GM19328 (cell line): ENCODE measurements at regions not wholly inside any gene's neighbourhood (a gene's known extent, or its start where the extent isn't known, plus 50 kb on each side); places are given as distances from the start of the nearest gene placed in this dataset.
"Not testable (repeated sequence)": the region's sequence is repeated elsewhere in the genome, so short reads cannot be mapped to it uniquely, and the experiment has no call there.

ENCODE experiments used
- ATAC-seq: cut with Tn5 transposase; IDR thresholded peaks from one replicate; pipeline ENCODE4 v1.9.1; 2021; ENCODE audit warnings: mild to moderate bottlenecking, moderate library complexity; ENCODE audit not compliant: unreplicated experiment

DNA sequence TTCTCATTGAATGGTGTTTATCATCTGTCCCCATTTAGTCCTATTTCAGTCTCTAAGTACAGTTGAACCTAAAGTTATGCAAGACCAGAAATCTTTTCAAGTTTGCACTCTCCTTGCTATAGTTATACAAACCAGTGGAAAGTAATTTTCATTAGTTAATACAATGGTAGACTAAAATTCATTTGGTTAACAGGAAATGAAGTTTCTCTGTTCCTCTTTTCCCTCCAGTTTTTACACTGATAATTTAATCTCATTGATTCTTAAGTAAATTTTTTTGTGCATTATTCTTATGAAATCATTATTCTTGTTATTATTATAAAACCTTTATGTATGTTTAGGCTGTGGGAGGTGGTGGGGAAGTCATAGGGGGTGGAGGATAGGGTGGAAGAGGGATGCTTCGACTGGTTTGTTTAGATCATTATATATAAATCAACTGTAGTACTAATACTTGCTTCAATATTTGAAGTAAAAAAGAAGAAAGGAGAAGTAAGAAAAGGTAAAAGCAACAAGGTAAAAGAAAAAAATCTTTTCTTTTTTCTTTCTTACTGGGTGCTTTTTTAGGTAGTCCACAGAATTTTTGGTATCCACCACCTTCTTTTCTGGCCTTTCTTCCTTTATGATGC lies 104.1 kb downstream of the GPR85 start:
- peak; percentile 68 for ATAC-seq

DNA sequence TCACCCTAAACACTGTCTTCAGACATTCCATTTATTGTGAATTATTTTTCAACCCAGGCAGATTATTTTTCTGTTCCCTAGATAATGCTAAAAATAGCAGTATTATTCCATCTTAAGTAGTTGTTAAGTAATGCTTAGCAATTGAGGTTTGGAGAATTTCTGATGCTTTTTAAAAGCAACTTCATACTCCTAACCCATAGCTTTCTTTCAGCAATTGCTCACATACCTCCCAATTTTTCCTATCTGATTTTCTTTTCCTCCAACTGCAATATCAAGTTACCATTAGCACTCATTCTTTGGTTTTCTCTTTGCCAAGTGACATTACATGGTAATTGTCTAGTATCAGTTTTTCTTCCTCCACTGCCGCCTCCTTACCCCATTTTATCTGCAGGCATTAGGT lies 104.7 kb downstream of the GPR85 start:
- ATAC-seq = peak; percentile 17

GRCh38 chr7:112979055-112979454 lies 107.6 kb downstream of the GPR85 start:
- ATAC-seq = not testable (repeated sequence)

DNA sequence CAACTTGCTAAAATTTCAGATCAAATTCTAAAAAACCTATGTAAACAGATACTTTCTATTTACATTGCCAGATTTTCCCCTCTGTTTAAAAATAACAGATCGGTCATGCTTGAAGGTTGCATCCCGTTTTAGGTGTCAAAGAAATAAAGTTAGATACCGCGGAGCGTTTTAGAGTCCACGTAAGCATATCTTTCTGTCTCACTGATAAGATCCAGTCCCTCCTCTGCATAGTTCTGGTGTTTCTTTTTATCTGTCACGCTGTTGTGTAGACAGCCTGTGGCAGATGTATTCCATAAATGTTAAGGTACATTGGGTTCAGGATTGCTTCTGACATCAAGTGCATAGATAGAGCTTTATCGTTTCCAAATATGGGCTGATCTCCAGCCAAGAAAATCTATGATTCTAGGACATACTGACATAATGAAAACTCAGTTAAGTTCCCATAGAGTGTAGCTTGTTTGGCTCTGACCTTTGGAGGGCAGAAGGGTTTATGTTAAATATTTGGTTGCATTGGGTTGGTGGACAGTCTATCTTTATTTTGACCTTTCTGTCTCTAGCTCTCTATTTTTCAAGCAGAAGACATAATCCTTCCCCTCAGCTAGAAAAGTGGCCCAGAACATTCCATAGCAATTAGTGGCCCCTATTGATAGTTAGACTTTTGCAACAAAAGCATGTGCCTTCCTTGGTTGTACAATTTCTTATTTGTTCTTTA lies 109.2 kb downstream of the GPR85 start:
- ATAC-seq = not testable (repeated sequence)

DNA sequence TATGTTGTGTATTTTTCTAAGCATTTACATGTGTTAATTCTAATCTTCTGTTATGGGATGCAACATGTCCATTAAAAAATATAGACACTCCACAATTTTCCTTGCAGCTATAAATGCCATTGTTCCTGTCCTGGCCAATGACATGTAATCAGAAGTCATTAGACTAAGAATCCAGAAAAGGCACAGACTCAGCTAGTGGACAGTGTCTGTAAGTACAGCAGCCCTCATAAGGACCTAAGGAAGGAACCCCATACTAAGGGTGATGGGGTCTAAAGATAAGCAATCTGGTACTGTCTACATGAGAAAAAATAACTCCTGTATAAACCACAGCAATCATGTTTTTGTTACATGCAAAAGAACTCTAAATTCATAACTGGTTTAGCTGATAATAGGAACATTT lies 115.9 kb downstream of the GPR85 start:
- peak; percentile 52 for ATAC-seq

DNA sequence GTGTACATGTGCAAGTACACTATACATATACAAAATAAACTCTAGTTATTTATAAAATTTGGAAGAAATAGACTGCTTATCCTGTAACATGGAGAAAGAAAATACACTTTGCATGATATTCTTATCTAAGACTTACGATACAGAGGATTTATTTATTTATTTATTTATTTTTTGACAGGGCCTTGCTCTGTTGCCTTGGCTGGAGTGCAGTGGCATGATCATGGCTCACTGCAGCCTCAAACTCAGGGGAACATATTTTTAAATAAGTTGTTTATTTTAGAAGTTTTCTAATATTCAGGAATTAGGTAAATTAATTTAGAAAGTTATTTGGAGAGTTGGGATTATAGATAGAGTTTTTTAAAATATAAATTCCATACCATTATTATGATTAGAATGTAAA lies 116.7 kb downstream of the GPR85 start:
- no peak for ATAC-seq

GRCh38 chr7:112965506-112965905 lies 121.1 kb downstream of the GPR85 start:
- no peak for ATAC-seq

GRCh38 chr7:112963634-112964033 lies 123.0 kb downstream of the GPR85 start:
- no peak for ATAC-seq

- no peak for ATAC-seq
Observed at GRCh38 chr7:112962815-112963214, 123.8 kb downstream of the GPR85 start.

DNA sequence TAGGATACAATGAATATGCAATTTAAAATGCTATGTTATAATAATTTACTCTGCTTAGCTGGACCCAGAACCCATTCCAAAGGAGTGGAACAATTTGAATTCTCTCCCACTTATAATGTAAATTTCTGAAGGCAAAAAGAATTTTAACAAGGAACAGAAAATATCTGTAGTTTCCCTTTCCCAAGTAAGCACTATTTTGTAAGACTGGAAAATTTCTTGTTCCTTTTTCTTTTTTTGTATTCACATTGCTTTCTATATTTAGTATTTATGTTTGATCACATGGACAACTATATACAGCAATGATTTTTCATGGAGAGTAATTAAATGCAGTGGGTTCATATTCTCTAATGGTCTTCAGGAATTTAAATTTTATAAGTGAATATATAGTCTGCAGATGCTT lies 127.4 kb downstream of the GPR85 start:
- ATAC-seq = no peak

DNA sequence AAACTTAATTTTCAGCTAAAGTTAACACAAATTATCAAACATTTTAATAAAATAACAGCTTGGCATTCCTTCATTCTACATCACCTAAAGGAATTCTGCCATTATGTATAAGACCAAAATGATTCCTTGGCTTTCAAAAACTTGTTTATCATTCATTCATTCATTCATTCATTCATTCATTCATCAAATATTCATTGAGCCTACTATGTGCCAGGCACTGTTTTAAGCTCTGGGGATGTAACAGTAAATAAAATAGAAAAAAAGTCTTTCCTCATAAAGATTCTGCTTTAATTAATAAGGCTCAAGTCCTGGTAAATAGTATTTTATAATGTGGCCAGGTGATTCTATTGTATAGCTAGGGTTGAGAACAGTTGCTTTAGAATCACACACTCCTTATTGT lies 127.9 kb downstream of the GPR85 start:
- no peak for ATAC-seq

DNA sequence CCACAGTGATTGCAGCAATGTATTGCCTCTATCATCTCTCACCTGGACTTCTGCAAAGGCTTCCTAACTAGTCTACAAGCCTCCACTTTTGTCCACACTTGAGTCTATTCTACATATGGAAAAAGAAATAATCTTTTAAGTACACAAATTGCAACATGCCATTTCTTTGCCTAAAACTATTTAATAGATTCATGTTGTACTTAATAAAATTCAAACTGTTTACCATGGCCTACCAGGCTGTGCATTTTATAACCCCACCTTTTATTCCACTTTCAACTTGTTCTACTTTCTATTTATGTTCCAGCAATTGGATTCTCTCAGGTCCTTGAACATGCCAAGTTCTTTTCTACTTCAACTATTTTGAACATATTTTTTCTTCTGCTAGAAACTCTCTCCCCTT lies 128.7 kb downstream of the GPR85 start:
- ATAC-seq = no peak

DNA sequence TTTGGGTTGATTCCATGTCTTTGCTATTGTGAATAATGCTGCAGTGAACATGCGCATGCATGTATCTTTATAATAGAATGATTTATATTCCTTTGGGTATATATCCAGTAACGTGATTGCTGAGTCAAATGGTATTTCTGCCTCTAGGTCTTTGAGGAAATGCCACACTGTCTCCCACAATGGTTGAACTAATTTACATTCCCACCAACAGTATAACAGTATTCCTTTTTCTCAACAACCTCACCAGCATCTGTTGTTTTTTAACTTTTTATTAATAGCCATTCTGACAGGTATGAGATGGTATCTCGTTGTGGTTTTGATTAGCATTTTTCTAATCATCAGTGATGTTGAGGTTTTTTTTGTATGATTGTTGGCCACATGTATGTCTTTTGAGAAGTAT lies 133.6 kb downstream of the GPR85 start:
- not testable (repeated sequence) for ATAC-seq

GRCh38 chr7:112951070-112951469 lies 135.6 kb downstream of the GPR85 start:
- no peak for ATAC-seq

DNA sequence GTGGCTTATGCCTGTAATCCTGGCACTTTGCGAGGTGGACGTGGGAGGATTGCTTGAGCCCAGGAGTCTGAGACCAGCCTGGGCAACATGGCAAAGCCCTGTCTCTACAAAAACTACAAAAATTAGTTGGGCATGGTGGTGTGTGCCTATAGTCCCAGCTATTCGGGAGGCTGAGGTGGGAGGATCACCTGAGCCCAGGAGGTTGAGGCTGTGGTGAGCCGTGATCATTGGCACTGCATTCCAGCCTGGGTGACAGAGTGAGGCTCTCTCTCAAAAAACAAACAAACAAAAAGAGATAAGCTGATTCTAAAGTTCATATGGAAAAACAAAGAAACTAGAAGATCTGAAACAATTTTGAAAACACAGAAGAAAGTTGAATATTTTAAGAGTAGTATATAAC lies 136.9 kb downstream of the GPR85 start:
- not testable (repeated sequence) for ATAC-seq

- no peak for ATAC-seq
Observed at GRCh38 chr7:112946350-112946749, 140.3 kb downstream of the GPR85 start.

DNA sequence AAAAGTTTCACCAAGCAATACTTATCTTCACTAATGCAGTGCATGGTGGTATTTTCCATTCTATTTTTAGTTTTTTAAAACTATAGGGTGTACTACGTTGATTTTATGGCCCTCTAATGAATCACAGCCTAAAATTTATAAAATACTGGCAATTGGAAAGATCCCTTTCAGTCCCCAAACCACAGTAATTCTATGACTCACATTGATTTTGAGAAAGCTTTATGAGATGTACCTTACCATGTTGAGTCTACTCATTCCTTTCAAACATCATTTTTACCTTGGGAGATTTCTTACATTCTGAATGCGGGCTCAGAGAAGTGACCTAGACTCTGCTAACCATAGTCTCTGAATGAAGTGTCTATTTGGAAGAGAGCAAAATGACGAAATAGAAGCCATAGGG lies 141.6 kb downstream of the GPR85 start:
- no peak for ATAC-seq

- no peak for ATAC-seq
Observed at GRCh38 chr7:112942981-112943380, 143.6 kb downstream of the GPR85 start.

DNA sequence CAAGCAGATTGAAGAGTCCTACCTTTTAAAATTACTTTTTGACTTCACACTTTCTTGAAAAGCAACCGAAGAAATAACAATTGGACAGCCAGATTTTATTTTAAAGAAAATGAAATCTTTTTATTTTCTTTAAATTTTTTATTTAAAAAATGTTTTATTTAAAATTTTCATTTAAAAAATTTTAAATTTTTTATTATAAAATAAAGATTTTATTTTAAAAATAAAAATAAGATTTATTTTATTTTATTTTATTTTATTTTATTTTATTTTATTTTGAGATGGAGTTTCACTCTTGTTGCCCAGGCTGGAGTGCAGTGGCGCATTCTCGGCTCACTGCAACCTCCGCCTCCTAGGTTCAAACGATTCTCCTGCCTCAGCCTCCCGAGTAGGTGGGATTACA lies 144.5 kb downstream of the GPR85 start:
- not testable (repeated sequence) for ATAC-seq

DNA sequence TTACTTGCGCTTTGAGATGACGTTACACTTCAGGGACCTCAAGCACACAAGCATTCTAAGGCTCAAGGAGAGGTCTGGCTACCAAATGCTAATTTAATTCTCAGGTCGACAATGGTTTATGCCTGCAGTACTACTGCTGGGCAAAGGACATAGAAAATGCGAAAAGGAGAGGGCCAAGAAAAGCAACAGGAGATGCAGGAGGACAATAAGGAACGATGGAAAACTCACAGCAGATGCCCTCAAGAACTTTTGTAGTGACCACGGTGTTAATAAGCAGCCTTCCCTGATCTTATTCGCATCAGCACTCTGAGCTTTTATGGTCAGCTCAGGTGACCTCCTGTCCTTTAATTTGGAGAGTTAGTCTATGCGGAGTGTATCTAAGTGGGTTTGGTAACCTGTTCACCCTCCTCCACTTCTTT lies 146.3 kb downstream of the GPR85 start:
- ATAC-seq = peak; percentile 39

- ATAC-seq = peak; percentile 97
Observed at GRCh38 chr7:112939574-112940313, 146.9 kb downstream of the GPR85 start.
